Erythroblast (primary cell): ENCODE measurements at regions not wholly inside any gene's neighbourhood (a gene's known extent, or its start where the extent isn't known, plus 50 kb on each side); places are given as distances from the start of the nearest gene placed in this dataset.

Experiments
- DNase-seq, 2 experiments: peaks; one replicate each; lab custom pipeline; 2025; lab: John Stamatoyannopoulos, UW
- GATA1 ChIP-seq: IDR thresholded peaks from 2 replicates; pipeline ENCODE4 v1.6.1; 2011; ENCODE audit warnings: low read depth, mild to moderate bottlenecking, control low read depth, low read length, moderate library complexity
- POLR2A ChIP-seq: IDR thresholded peaks from 2 replicates; pipeline ENCODE4 v1.6.1; 2011; ENCODE audit warnings: mild to moderate bottlenecking, low read length

DNA sequence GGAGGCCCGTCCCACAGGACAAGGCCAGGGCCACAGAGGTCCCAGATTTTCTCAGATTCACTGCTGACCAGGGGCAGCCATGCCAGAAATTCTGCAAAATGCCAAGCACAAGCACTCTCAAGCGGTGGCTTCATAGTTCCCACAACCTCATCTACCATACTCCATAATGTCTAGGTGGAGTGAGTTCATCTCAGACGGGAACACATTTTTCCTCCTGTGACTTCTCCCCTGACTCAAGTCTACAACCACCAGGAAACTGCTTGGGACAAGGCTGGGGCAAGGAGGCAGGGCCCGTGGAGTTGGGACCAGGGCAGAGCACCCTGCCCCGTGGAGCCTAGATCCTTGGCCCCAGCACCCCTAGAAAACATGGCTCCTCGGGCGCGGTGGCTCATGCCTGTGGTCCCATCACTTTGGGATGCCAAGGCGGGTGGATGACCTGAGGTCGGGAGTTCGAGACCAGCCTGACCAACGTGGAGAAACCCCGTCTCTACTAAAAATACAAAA is 150.7 kb upstream of the HAAO start:
- no peak for DNase-seq
- TF ChIP-seq GATA1: no peak
- TF ChIP-seq POLR2A: no peak

DNA sequence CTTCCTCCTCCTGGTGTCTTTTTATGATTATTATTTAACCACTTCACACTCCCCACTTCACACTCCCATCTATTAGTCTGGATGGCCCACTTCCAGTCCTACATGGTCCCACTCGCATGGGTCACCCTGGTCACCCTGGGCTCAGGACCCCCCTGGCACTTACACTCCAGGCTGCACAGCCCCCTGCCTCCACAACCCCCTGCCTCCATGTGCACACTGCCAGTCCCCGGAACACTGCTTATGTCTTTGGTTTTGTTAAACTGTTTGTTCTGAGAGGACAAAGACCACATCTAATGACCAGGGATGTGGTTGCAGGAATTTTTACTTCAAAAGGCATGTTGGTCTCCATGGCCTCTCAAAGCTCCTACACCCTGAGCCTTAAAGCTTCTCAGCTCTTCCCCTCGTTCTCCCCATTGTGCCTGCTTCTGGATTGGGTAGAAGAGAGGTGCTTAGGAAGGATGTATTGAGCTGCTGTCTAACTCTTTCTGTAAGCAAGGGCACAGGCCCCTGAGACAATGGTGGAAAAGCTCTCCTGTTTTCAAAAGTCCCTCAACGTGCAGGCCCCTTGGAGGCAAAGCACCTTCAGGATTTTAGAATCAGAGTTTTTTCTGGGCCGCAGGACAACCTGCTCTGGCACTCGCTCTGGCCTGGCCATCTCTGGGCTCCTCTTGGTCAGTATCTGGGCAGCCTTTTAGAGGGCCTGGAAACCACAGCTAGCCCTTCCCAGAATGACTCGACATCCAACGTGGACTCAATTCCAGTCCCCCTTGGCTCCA is 150.0 kb upstream of the HAAO start:
- DNase-seq: no peak
- TF ChIP-seq GATA1 (no peak), POLR2A (no peak)

DNA sequence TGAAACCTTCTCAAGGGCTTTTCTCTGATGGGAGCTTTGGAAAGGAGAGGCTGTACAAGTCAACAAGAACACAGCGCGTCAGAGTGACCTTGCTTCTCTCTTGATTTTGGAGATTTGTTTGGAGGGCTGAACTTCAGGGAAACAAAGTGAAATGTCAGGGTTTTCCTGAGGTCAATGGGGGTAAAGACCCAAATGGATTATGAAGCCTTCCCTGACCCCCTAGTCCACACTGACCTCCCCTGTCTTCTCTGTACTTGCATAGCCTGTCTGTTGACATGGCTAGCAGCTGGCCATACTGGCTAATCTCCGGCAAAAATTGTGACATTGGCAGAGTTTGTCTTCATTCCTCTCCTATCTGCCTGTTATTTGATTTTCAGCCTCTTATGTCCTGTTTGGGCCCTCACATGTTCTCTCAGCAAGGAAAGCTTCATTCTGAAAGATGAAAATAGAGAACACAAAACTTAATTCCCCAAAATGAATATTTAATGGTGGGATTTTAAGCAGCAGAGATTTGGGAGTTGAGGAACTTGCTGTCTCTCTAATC is 149.3 kb upstream of the HAAO start:
- no peak for DNase-seq

DNA sequence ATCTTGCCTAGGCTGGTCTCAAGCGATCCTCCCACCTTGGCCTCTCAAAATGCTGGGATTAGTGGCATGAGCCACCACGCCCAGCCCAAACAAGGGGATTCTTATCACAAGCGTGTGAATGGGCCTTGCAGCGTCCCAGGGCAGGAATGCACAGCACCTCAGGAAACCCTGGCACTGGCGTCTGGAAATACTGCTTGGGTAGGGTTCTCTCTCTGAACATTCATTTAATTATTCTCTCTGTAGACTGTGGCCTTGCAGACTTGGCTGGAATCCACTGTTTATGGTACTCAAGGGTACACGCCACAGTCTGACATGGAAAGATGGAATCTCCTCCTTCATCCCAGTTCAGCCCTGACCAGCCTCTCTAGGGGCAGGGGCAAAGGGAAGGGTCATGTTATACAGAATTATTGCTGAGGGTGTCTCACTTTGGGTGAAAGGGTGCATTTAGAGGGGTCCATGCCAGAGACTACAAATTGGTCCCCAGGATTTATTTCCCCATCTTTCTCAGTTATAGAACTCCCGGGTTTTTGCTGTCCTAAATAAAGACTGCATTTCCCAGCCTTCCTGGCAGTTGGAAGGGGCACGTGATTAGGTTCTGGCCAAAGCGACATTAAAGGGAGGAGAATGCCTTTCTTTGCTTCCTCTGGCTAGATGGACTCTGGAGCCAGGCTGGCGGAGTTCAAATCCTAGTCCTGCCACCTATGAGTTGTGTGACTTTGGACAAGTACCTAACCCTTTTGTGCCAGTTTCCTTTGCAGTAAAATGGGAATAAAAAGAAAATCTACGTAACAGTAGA is 147.2 kb upstream of the HAAO start:
- DNase-seq: no peak
- TF ChIP-seq POLR2A (no peak), GATA1 (no peak)

More for the DNA sequence above, 149.3 kb upstream of the HAAO start:
- no peak for TF ChIP-seq GATA1

DNA sequence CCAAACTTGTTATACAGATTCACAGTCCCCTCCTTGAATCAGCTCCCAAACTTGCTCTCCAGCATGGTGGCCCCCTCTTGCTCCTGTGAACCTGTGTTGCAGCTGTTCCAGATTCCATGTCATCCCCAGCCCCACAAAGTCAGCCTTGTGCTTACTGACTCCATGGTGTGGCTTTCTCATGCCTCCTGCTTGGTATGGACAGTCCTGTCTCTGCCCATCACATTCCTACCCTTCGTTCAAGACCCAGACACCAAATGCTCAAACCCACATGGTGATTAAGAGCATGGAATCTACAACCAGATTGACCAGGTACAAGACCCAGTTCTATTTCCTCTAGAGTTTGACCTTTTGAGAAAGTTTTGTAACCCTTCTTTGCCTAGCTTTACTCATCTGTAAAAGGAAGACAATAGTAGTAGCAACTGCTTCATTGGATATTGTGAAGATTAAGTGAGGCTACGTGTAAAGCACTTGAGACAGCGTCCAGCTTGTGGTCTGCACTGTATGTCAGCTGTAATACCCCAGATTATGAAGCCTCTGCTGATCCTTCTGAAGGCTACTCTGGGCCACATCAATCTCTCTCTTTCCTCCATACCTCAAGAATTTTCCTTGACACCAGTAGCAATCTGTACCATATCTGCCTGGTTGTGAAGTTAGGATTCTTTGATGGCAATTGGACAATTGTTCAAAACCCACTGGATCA is 146.4 kb upstream of the HAAO start:
- TF ChIP-seq GATA1 (no peak), POLR2A (no peak)

DNA sequence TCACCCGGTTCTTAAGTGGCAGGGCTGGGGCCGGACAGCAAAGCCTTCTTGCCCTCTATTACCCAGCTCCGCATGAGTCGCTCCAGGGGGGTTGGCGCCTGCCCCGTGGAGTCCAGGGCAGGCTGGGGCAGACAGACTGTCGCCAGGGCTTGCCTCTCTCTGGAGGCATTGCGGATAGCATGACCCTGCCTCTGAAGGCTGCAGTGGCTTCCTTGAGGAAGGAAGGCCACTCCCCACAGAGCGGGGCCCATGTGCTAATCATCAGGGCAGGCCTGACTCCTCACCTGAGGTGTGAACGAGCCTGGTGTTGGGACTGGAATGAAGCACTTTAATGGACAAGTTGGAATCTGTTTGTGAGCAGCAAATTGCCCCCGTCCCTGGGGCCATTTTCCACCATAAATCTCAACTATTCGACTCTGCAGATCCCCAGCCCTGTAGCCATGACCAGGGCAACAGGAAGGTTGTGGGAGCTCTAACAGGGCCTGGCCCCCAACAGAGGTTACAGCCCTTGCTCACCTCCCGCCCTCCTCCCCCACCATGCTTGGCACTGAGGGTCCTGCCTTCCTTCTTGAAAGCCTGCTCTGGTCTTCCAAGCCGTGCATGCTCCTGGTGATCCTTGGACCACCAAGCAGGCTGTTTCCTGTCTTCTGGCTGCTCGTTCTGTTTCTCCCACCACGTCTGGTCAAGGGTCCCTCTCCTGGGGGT is 144.9 kb upstream of the HAAO start:
- DNase-seq: no peak
- TF ChIP-seq POLR2A: no peak

More for the DNA sequence above, 146.4 kb upstream of the HAAO start:
- DNase-seq: no peak

DNA sequence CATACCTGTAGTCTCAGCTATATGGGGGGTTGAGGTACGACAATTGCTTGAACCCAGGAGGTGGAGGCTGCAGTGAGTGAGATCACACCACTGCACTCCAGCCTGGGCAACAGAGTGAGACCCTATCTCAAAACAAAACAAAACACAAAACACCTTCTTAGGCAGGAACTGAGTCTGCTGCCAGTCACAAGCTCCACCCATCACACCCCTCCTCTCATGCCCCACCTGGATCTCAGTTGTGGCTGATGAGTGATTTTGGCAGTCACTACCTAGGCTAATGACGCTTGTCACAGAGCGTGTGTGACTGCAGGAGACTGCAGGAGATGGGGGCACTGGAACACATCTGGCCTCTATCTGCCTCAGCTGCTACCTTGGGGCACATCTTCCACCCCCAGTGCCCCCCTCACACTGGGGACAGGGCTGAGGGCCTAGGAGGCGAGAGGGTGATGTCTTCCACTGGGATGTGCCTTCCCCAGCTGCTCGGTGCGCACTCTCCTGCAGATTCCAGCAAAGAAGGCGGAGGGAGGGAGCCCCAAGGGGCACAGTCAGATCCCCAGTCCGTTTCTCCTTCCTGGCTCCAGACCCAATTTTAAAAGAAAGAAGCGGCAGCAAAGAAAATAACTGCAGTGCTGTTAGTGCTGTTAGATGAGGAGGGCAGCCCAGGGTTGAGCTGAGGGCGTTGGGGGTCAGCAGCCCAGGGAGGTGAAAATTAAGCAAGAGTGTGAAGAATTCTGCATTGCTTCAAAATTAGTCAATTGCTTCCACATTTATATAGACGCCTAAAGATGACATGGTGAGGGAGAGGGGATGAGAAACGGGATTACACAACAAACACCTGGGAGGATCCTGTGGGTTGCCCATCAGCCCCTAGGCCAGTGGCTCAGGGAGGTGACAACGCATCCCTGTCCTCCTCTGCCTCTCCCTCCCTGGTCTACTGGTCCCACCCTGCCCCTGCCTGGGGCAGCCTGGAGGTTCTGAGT is 143.6 kb upstream of the HAAO start:
- no peak for DNase-seq

DNA sequence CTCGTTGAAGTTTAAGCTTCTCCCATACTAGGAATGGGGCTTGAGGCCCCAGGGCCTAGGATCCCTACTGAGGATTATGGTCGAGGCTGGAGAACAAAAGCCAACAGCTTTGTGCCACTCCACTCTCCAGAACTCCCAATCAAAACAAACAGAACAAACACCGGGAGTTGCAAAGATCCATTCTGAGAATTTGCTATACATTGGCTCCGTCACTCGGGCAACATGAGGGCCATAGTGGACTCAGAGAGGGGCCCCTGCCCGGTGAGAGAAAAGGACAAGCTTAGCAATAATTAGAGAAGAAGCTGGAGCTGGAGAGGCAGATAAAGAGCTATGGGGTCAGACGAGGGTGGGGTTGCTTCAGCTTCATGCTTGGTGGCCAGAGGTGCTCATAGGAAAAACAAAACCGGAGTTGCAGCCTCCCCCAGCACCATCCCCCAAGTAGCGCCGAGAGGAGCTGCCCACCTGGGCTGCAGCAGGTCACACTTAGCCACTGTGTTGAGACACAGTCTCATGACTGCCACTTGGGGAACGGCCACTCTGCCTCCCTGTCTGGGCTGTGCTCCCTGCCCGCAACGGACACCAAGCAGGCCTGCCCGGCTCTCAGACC is 142.3 kb upstream of the HAAO start:
- DNase-seq: peak; percentile 59 to 67
- no peak for TF ChIP-seq GATA1
- TF ChIP-seq POLR2A: no peak

More for the DNA sequence above, 143.6 kb upstream of the HAAO start:
- no peak for TF ChIP-seq GATA1

DNA sequence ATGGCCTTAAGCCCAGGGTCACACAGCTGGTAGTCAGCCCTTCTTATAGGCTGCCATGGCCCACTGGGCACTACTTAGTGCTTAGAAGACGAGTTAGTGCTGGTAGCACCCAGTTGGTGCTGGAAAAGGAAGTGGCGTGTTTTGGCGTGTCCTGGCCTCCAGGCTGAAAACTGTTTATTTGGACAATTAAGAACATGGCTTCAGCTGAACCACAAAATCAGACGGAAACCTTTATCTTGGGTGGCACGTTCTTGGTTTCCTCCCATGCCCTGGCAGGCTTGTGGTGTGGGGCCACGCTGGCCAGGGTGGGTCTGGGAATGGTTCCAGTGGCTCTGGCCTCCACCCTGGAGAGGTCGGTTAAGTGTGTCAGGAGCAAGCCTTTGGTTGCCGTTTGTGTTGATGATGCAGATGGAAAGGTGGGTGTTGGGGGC is 141.5 kb upstream of the HAAO start:
- TF ChIP-seq GATA1: no peak
- peak; percentile 64 for TF ChIP-seq POLR2A

DNA sequence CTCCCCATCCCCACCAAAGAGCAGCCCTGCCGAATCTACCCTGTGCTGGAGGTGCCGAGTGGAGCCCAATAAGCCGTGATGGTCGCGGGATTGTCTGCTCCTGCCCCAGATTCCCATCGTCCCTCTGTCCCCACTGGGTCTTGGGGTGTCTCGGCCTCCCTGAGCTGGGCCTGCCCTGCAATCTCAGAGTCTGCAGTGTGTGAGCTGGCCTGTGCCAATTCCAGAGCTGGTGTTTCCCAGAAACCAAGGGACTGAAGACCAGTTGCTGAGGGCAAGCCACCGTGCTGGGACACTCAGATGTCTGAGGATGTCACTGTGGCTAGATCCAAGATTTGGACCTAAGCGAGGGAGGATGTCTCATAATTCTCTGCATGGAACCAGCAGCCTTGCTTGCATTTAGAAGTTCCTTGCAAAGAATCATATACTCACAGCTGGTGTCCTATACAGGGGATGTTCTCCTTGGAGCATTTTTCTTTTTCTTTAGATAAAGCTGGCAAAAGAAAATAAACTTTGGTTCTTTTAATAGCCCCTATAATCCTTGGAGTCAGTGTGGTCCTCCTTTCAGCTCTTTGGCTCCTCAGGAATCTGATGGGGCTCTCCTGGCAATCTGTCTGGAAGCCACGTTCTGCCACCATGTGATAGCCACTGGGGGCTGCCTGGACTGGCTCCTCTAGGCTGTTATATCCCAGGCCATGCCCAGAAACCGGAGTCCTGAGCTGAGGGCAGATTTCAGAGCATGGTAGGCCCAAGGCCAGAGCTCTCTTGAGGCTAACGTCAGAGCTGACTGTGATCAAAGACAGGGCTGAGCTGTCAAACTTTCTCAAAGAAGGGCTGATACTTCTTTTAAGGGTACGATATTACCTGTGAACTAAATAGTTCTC is 140.1 kb upstream of the HAAO start:
- no peak for TF ChIP-seq GATA1
- TF ChIP-seq POLR2A: no peak
- no peak for DNase-seq

More for the DNA sequence above, 141.5 kb upstream of the HAAO start:
- peak; percentile 33 to 42 for DNase-seq

DNA sequence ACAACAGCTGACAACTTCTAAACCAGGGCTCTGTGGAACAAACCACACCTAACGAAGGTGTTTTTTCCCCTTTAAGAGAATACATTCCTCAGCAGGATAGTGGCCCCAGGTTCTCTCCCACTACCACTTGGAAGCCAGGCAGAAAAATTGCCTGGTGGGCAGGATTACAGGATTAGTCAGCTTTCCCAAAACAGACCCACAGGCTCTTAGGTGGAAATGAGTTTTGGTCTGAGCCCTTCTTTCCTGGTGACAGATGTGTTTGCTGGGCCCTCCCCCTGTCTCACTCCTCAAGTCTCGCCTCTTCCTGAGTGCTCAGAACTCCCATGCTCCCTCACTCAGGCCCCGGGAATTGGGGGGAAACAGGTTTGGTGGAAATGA is 139.4 kb upstream of the HAAO start:
- TF ChIP-seq GATA1 (no peak), POLR2A (no peak)
- no peak for DNase-seq
